ENCODE measurements at regions not wholly inside any gene's neighbourhood (a gene's known extent, or its start where the extent isn't known, plus 50 kb on each side); places are given as distances from the start of the nearest gene placed in this dataset.

DNA sequence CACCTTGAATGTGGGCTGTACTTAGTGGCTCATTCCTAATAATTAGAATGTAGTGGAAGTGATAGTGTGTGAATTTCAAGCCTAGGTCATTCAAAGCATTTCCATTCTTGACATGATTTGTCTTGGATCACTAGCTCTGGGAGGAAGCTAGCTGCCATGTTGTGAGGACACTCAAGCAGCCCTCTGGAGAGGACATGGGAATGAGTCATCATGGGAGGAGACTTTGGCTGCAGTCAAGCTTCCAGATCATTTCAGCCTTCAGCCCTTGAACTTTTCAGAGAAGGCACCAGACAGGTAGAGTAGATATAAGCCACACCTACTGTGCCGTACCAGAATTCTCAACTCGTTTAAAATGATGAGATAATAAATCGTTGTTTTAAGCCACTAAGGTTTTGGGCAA lies 506.9 kb downstream of the ZNF608 start:
- TF ChIP-seq, protein P1, sequence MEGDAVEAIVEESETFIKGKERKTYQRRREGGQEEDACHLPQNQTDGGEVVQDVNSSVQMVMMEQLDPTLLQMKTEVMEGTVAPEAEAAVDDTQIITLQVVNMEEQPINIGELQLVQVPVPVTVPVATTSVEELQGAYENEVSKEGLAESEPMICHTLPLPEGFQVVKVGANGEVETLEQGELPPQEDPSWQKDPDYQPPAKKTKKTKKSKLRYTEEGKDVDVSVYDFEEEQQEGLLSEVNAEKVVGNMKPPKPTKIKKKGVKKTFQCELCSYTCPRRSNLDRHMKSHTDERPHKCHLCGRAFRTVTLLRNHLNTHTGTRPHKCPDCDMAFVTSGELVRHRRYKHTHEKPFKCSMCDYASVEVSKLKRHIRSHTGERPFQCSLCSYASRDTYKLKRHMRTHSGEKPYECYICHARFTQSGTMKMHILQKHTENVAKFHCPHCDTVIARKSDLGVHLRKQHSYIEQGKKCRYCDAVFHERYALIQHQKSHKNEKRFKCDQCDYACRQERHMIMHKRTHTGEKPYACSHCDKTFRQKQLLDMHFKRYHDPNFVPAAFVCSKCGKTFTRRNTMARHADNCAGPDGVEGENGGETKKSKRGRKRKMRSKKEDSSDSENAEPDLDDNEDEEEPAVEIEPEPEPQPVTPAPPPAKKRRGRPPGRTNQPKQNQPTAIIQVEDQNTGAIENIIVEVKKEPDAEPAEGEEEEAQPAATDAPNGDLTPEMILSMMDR (IDR thresholded peaks at IDR 0.05): no peak
- no peak for TF ChIP-seq ZFX (IDR thresholded peaks at IDR 0.05; ENCODE audit: borderline replicate concordance)

All from 22Rv1 (cell line).